Neutrophil (primary cell): ENCODE measurements at regions not wholly inside any gene's neighbourhood (a gene's known extent, or its start where the extent isn't known, plus 50 kb on each side); places are given as distances from the start of the nearest gene placed in this dataset.

ENCODE experiments used
- H3K27ac ChIP-seq: fragments of 200-600 bp; sonication (generic); 2 replicates; pipeline ENCODE4 v1.5.1; 2016; ENCODE audit warnings: mild to moderate bottlenecking, moderate library complexity
- H3K27me3 ChIP-seq: fragments of 200-600 bp; sonication (generic); 2 replicates; pipeline ENCODE4 v1.6.0; 2016; ENCODE audit warnings: mild to moderate bottlenecking
- H3K36me3 ChIP-seq: fragments of 200-600 bp; sonication (generic); 2 replicates; pipeline ENCODE4 v1.5.1; 2017
- H3K4me1 ChIP-seq, 2 experiments: fragments of 200-600 bp in 1 of 2; sonication (generic) in 1 of 2; 1 replicate in 1 of 2; 2 replicates in 1 of 2; pipeline versions ENCODE4 v1.5.1 to v1.6.1; 2013 to 2016; ENCODE audit warnings: low read depth in 1 of 2, low read length in 1 of 2, mild to moderate bottlenecking in 1 of 2, moderate library complexity in 1 of 2; ENCODE audit not compliant: control insufficient read depth in 1 of 2, insufficient read depth in 1 of 2
- H3K4me3 ChIP-seq, 2 experiments: fragments of 200-600 bp in 1 of 2; sonication (generic) in 1 of 2; 1 replicate in 1 of 2; 2 replicates in 1 of 2; pipeline ENCODE4 v1.5.1; 2013 to 2016; ENCODE audit warnings: low read depth in 1 of 2, low read length in 1 of 2, mild to moderate bottlenecking in 1 of 2, moderate library complexity in 1 of 2
- H3K9me3 ChIP-seq: fragments of 200-600 bp; sonication (generic); 2 replicates; pipeline ENCODE4 v1.5.1; 2016
- TF ChIP-seq, protein P1 (sequence below): fragments of 200-600 bp; sonication (generic); IDR thresholded peaks from 2 replicates; pipeline ENCODE4 v1.5.1; 2016; ENCODE audit warnings: antibody characterized with exemption

DNA sequence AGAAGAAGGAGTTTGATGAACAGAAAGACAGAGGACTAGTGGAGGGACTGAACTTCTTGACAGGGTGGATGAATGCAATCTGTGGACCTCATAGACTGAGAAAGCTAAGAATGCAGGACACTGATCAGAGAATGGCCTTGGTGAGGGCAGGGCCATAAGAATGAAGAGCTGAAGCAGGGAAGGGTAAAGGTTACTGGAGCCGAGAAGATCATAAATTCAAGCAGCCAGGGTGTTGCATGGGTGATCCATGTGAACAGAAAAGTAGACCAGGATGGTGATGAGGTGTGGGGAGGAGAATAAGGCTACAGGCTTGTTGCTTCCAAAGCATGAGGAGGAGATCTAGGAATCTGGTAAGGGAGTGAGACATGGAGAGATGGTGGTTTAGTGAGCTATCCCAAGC, 295.9 kb downstream of the ADGB start:
- Histone ChIP-seq H3K4me3 (no peak overlapping the region), H3K27me3 (no peaks in the 10 kb centered on the region), H3K27ac (no peak overlapping the region), H3K9me3 (no peaks in the 10 kb centered on the region), H3K4me1 (peaks cover 5 to 12% of the 10 kb centered on the region in 2 experiments), H3K36me3 (no peaks in the 10 kb centered on the region)
- TF ChIP-seq, protein P1, sequence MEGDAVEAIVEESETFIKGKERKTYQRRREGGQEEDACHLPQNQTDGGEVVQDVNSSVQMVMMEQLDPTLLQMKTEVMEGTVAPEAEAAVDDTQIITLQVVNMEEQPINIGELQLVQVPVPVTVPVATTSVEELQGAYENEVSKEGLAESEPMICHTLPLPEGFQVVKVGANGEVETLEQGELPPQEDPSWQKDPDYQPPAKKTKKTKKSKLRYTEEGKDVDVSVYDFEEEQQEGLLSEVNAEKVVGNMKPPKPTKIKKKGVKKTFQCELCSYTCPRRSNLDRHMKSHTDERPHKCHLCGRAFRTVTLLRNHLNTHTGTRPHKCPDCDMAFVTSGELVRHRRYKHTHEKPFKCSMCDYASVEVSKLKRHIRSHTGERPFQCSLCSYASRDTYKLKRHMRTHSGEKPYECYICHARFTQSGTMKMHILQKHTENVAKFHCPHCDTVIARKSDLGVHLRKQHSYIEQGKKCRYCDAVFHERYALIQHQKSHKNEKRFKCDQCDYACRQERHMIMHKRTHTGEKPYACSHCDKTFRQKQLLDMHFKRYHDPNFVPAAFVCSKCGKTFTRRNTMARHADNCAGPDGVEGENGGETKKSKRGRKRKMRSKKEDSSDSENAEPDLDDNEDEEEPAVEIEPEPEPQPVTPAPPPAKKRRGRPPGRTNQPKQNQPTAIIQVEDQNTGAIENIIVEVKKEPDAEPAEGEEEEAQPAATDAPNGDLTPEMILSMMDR = no peak

DNA sequence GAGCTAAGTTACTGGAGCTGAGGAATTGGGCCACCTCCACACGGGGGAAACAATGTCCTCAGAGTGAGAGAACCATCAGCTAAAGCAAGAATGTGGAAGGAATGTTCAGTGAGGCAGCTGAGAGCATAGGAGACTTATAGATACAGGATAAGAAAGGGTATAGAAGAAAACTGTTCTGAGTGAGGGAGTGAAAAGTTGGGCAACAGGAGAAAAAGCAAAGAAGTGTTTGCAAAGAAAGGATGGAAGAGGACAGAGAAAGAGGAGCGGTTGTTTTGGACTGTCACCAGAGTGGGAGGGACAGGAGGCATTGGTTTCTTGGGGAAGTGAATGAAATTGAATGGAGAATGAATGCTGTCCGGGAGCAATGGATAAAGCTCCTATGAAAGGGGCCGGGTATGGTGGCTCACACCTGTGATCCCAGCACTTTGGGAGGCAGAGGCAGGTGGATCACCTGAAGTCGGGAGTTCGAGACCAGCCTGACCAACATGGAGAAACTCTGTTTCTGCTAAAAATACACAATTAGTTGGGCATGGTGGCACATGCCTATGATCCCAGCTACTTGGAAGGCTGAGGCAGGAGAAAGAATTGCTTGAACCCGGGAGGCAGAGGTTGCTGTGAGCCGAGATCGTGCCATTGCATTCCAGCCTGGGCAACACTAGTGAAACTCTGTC, 296.5 kb downstream of the ADGB start:
- H3K27me3 ChIP-seq = no peaks in the 10 kb centered on the region
- no peaks in the 10 kb centered on the region for H3K9me3 ChIP-seq
- TF ChIP-seq, protein P1 = no peak
- no peak overlapping the region for H3K27ac ChIP-seq
- no peak overlapping the region for H3K4me3 ChIP-seq
- H3K36me3 ChIP-seq = no peaks in the 10 kb centered on the region
- peaks cover 5 to 12% of the 10 kb centered on the region in 2 experiments for H3K4me1 ChIP-seq

DNA sequence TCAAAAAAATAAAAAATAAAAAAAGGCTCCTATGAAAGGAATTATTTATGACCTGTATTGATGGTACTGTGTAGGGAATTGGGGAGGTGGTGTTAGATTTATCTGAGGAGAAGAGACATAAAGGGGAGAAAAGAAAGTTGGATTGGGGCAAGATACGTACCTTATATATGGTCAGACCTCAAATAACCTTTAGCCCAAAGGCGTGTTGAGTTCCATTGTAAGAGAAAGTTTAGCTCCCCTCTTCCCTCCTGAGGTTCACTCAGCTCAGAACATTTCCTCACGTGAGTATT, 296.9 kb downstream of the ADGB start:
- Histone ChIP-seq H3K9me3 (no peaks in the 10 kb centered on the region), H3K36me3 (no peaks in the 10 kb centered on the region), H3K4me3 (no peak overlapping the region), H3K4me1 (peaks cover 5 to 12% of the 10 kb centered on the region in 2 experiments), H3K27ac (no peak overlapping the region), H3K27me3 (no peaks in the 10 kb centered on the region)
- TF ChIP-seq, protein P1 = no peak

DNA sequence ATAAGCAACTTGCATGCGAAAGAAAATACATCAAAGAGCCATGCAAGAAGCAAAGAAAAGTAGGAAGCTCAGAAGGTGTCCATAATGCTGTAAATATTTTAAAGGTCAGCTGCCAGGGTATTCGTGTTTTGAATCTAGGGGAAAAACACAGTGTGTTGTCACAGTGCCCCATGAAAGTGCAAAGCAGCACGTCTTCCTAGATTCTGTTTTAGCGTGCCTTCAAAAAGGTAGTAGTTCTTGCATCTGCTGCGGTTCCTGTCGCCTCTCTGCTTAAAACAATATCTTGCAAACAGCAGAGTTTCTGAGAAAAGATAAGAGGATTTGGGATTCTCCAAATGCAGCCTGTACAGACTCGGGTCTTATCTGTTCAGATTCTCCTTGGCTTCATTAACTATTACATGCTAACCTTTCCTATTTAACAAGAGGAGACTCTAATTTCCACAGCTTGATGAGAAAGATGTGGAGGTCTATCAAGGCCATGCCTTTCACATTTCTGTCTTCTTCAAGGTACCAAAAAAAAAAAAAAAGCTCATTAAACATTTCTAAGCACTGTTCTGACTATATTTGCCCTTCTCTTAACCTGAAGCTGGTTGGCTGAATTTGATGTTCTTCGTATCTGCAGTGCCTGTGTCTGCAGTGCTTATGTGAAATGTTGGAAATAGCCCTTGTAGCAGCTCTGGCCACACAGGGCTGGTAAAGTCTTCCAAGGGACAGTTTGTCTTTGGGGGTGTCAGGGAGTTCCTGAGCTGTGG, 297.5 kb downstream of the ADGB start:
- Histone ChIP-seq H3K27me3 (no peaks in the 10 kb centered on the region), H3K4me3 (no peak overlapping the region), H3K4me1 (peaks cover 5 to 12% of the 10 kb centered on the region in 2 experiments), H3K27ac (no peak overlapping the region), H3K36me3 (no peaks in the 10 kb centered on the region), H3K9me3 (no peaks in the 10 kb centered on the region)
- TF ChIP-seq, protein P1 = no peak

DNA sequence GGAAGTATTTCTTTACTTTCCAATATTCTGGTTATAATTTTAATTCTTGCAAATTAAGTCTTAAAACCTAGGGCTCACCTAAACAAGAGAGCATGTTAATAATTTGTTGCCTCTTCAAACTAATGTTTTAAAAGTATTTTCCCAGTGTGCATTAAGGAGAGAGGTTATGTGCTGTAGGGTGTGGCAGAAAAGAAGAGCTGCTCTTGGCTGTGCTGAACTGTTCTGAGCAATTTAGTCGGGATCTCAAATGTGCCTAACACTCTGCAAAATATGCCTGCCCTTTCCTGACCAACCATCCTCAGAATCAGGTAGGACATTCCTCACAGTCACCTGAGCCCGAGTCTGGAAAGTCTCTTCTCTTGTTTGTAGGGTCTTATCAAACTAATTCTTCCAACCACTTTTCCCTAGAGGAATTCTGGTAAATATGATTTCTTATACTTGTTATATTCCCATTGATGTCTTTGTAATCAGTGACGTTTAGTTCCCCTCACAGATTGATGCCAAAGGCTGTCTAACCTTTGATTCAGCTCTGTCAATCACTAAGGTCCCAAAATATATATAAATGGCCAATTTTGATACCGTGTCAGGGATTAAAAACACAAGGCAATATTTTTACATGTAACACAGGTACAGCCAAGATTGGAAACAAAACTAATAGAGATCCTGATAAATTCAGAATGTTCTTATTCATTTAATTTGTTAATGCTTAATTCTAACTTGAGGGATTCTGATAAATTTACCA, 298.4 kb downstream of the ADGB start:
- H3K9me3 ChIP-seq = no peaks in the 10 kb centered on the region
- peaks cover 5 to 15% of the 10 kb centered on the region in 2 experiments for H3K4me1 ChIP-seq
- H3K27ac ChIP-seq = no peak overlapping the region
- no peaks in the 10 kb centered on the region for H3K36me3 ChIP-seq
- H3K27me3 ChIP-seq = no peaks in the 10 kb centered on the region
- no peak overlapping the region for H3K4me3 ChIP-seq
- TF ChIP-seq, protein P1 = no peak
